Activated naive CD8-positive, alpha-beta T cell treated with anti-CD3 and anti-CD28 coated beads, Interleukin-2, amount 10 ng/mL, durations not matched to agents 7 days and 5 days (primary cell): ENCODE measurements at regions not wholly inside any gene's neighbourhood (a gene's known extent, or its start where the extent isn't known, plus 50 kb on each side); places are given as distances from the start of the nearest gene placed in this dataset.

Experiments
- ATAC-seq: fragments of 150-1000 bp; cut with Tn5 transposase; one replicate; pipeline ENCODE4 v1.10.0; 2021; ENCODE audit warnings: low read depth, moderate library complexity
- POLR2A ChIA-PET: fragments of 350-600 bp; sonication (Branson Sonifier 250); formaldehyde crosslinking; loops from one replicate; lab custom pipeline; 2021; ENCODE audit warnings: antibody characterized with exemption; lab: Charles Lee
- DNase-seq: peaks from one replicate; pipeline ENCODE4 v3.0.0; 2021
- H3K27ac Mint-ChIP-seq: one replicate; pipeline ENCODE4 v1.8.0; 2022; ENCODE audit warnings: mild to moderate bottlenecking, mixed read lengths
- H3K27me3 Mint-ChIP-seq: one replicate; pipeline ENCODE4 v1.8.0; 2022; ENCODE audit warnings: mild to moderate bottlenecking, moderate library complexity, mixed read lengths
- H3K36me3 Mint-ChIP-seq: one replicate; pipeline ENCODE4 v1.8.0; 2021; ENCODE audit warnings: mild to moderate bottlenecking, mixed read lengths
- H3K4me1 Mint-ChIP-seq: one replicate; pipeline ENCODE4 v1.8.0; 2021; ENCODE audit warnings: mixed read lengths
- H3K4me3 Mint-ChIP-seq: one replicate; pipeline ENCODE4 v1.8.0; 2022; ENCODE audit warnings: mild to moderate bottlenecking, moderate library complexity, mixed read lengths
- H3K9me3 Mint-ChIP-seq: one replicate; pipeline ENCODE4 v1.8.0; 2021; ENCODE audit warnings: mixed read lengths

DNA sequence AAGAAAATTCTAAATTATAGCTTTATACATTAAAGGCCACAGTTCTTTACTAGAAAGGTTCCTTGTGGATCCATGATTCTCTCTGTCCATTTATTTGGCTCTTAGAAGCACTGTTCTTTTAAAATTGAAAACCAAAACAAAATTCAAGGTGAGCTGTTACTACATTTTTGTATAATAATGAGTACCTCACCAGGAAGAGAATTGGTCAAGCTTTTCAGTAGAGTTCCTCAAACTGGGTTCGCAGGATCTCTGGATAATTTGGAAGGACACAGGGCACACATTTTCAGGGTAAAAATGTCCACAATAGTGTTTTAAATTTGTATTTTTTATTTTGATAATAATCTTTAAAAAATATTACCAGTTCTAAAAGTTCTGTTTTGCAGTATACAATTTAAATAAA lies 93.0 kb downstream of the PPP1R3A start:
- H3K36me3 Mint-ChIP-seq: no peaks in the 10 kb centered on the region
- DNase-seq: no peak
- H3K27me3 Mint-ChIP-seq: peaks cover 3% of the 10 kb centered on the region
- H3K4me3 Mint-ChIP-seq: no peak overlapping the region
- no peaks in the 10 kb centered on the region for H3K4me1 Mint-ChIP-seq
- H3K27ac Mint-ChIP-seq: no peak overlapping the region
- POLR2A ChIA-PET: no interaction called here
- no peak for ATAC-seq
- no peaks in the 10 kb centered on the region for H3K9me3 Mint-ChIP-seq

GRCh38 chr7:113824117-113824823 lies 94.5 kb downstream of the PPP1R3A start:
- Mint-ChIP-seq H3K4me1 (no peaks in the 10 kb centered on the region), H3K27ac (no peak overlapping the region), H3K9me3 (no peaks in the 10 kb centered on the region), H3K4me3 (no peak overlapping the region), H3K27me3 (peaks cover 3% of the 10 kb centered on the region), H3K36me3 (no peaks in the 10 kb centered on the region)
- no peak for DNase-seq
- POLR2A ChIA-PET: no interaction called here
- ATAC-seq: no peak

DNA sequence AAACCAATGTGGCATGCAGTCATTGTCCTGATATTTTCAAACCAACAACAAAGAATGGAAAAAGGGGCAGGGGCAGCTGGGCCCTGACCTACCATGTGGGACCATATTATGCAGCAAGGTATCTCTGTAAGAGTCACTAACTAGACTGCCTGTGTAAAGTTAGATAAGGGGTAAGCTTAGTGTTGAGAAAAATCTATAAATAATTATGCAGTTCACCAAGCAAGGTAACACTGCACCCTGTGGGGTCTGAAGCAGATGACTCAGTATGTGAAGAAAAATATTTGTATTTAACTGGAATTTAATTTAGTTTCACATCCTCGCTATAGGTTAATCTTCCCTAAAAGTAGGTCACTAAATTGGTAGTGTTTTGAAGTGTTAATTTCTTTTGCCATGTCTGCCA lies 99.3 kb downstream of the PPP1R3A start:
- Mint-ChIP-seq H3K4me3 (no peak overlapping the region), H3K4me1 (no peaks in the 10 kb centered on the region), H3K9me3 (no peaks in the 10 kb centered on the region), H3K27ac (no peak overlapping the region), H3K27me3 (no peaks in the 10 kb centered on the region), H3K36me3 (no peaks in the 10 kb centered on the region)
- no peak for DNase-seq
- ATAC-seq: no peak
- POLR2A ChIA-PET: no interaction called here

DNA sequence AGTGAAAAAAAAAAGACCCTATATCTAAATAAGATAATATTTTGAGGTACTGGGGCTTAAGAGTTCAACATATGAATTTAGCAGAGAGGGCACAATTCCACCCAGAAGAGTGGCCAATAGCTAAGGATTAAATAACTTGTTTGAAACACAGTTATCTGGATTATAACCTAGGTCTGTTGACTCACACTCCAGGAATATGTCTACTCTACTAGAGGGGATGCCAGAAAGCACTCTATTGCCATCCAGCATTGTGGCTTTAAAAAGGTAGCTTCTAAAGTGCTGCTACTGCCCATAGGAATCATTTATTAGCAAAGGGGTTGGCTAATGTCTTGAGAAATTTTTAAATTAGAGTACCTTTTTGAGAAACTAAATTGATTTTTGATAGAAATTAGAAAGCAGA lies 102.2 kb downstream of the PPP1R3A start:
- DNase-seq (no peak), ATAC-seq (no peak)
- Mint-ChIP-seq H3K27ac (no peak overlapping the region), H3K4me1 (no peaks in the 10 kb centered on the region), H3K36me3 (no peaks in the 10 kb centered on the region), H3K27me3 (no peaks in the 10 kb centered on the region), H3K4me3 (no peak overlapping the region), H3K9me3 (no peaks in the 10 kb centered on the region)
- POLR2A ChIA-PET: no interaction called here

- no peak overlapping the region for H3K4me3 Mint-ChIP-seq
- H3K4me1 Mint-ChIP-seq: no peaks in the 10 kb centered on the region
- POLR2A ChIA-PET: no interaction called here
- no peak for DNase-seq
- H3K27ac Mint-ChIP-seq: no peak overlapping the region
- H3K27me3 Mint-ChIP-seq: no peaks in the 10 kb centered on the region
- no peaks in the 10 kb centered on the region for H3K36me3 Mint-ChIP-seq
- ATAC-seq: no peak
- no peaks in the 10 kb centered on the region for H3K9me3 Mint-ChIP-seq
Observed at GRCh38 chr7:113813471-113813870, 105.3 kb downstream of the PPP1R3A start.

- H3K27ac Mint-ChIP-seq: no peak overlapping the region
- DNase-seq: no peak
- POLR2A ChIA-PET: no interaction called here
- H3K36me3 Mint-ChIP-seq: no peaks in the 10 kb centered on the region
- ATAC-seq: no peak
- no peak overlapping the region for H3K4me3 Mint-ChIP-seq
- H3K4me1 Mint-ChIP-seq: no peaks in the 10 kb centered on the region
- no peaks in the 10 kb centered on the region for H3K27me3 Mint-ChIP-seq
- no peaks in the 10 kb centered on the region for H3K9me3 Mint-ChIP-seq
Observed at GRCh38 chr7:113812591-113813255, 106.1 kb downstream of the PPP1R3A start.

- H3K4me1 Mint-ChIP-seq: no peaks in the 10 kb centered on the region
- no peak overlapping the region for H3K4me3 Mint-ChIP-seq
- no peaks in the 10 kb centered on the region for H3K9me3 Mint-ChIP-seq
- H3K36me3 Mint-ChIP-seq: no peaks in the 10 kb centered on the region
- H3K27me3 Mint-ChIP-seq: no peaks in the 10 kb centered on the region
- H3K27ac Mint-ChIP-seq: no peak overlapping the region
- ATAC-seq (peak; percentile 39), DNase-seq (no peak)
- POLR2A ChIA-PET: no interaction called here
Observed at GRCh38 chr7:113810080-113810744, 108.6 kb downstream of the PPP1R3A start.

DNA sequence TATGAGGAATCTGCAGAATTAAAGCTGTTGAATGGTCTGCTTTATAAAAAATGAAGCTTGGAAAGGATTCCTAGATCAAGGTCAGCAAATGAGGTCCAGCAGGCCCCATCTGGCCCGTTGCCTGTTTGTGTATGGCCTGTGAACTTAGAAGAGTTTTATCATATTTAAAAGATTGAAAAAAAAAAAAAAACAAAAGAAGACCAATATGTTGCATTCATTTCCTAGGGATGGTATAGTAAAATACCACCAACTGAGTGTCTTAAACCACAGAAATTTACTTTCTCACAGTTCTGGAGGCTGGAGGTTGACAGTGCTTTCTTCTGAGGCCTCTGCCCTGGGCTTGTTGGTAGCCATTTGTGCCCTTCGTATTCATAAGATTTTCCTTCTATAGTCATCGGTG lies 109.2 kb downstream of the PPP1R3A start:
- no peaks in the 10 kb centered on the region for H3K36me3 Mint-ChIP-seq
- H3K27ac Mint-ChIP-seq: no peak overlapping the region
- POLR2A ChIA-PET: no interaction called here
- no peaks in the 10 kb centered on the region for H3K9me3 Mint-ChIP-seq
- H3K4me1 Mint-ChIP-seq: no peaks in the 10 kb centered on the region
- no peak for DNase-seq
- no peak overlapping the region for H3K4me3 Mint-ChIP-seq
- no peak for ATAC-seq
- H3K27me3 Mint-ChIP-seq: no peaks in the 10 kb centered on the region

DNA sequence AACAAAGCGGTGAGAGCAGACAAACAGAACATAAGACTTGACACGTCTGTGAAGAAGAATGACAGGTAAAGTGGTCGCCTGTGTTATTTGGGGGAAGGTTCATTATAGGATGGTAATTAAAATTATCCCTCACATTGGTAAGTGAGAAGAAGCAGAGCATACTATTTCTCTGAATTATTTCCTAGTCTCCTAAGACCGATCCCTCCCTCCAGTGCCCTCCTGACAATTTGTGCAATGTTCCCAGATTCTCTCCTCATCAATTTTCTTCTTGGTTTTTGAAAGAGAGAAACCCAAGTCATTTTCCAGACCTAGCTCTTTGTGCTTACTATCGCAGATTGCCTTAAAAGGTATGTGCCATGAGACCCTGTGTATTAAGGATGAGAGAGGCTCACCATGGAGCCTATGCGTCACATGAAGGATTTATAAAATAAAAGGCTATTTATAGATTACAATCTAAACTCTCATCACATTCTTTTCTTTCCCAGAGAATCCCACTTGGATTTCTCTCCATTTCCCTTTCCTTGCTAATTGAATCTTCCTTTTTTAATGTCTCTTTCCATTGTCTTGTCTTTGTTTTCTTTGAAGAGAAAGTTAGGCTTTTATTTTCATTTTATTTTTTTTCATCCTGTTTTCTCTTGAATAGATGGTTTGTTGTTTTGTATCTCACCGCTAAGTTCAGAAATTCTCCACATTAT lies 112.0 kb downstream of the PPP1R3A start:
- POLR2A ChIA-PET: no interaction called here
- Mint-ChIP-seq H3K9me3 (no peaks in the 10 kb centered on the region), H3K4me3 (no peak overlapping the region), H3K4me1 (no peaks in the 10 kb centered on the region), H3K36me3 (no peaks in the 10 kb centered on the region), H3K27me3 (no peaks in the 10 kb centered on the region), H3K27ac (no peak overlapping the region)
- DNase-seq: no peak
- no peak for ATAC-seq

GRCh38 chr7:113805976-113806375 lies 112.8 kb downstream of the PPP1R3A start:
- H3K4me3 Mint-ChIP-seq: no peak overlapping the region
- no peaks in the 10 kb centered on the region for H3K36me3 Mint-ChIP-seq

GRCh38 chr7:113804475-113805095 lies 114.2 kb downstream of the PPP1R3A start:
- no peak overlapping the region for H3K4me3 Mint-ChIP-seq
- H3K36me3 Mint-ChIP-seq: no peaks in the 10 kb centered on the region
- H3K4me1 Mint-ChIP-seq: no peaks in the 10 kb centered on the region
- no peaks in the 10 kb centered on the region for H3K9me3 Mint-ChIP-seq
- no peak overlapping the region for H3K27ac Mint-ChIP-seq
- POLR2A ChIA-PET: no interaction called here
- DNase-seq: no peak
- ATAC-seq: no peak
- H3K27me3 Mint-ChIP-seq: no peaks in the 10 kb centered on the region

More at GRCh38 chr7:113805976-113806375, 112.8 kb downstream of the PPP1R3A start:
- Mint-ChIP-seq H3K9me3 (no peaks in the 10 kb centered on the region), H3K27me3 (no peaks in the 10 kb centered on the region), H3K4me1 (no peaks in the 10 kb centered on the region), H3K27ac (no peak overlapping the region)
- DNase-seq (no peak), ATAC-seq (no peak)
- POLR2A ChIA-PET: no interaction called here

- POLR2A ChIA-PET: no interaction called here
- no peak for ATAC-seq
- no peaks in the 10 kb centered on the region for H3K9me3 Mint-ChIP-seq
Observed at GRCh38 chr7:113801751-113802150, 117.1 kb downstream of the PPP1R3A start.

GRCh38 chr7:113800826-113801225 lies 118.0 kb downstream of the PPP1R3A start:
- Mint-ChIP-seq H3K9me3 (no peaks in the 10 kb centered on the region), H3K36me3 (no peaks in the 10 kb centered on the region)
- no peak for ATAC-seq

More at GRCh38 chr7:113801751-113802150, 117.1 kb downstream of the PPP1R3A start:
- no peak for DNase-seq
- H3K27ac Mint-ChIP-seq: no peak overlapping the region
- H3K36me3 Mint-ChIP-seq: no peaks in the 10 kb centered on the region
- no peaks in the 10 kb centered on the region for H3K27me3 Mint-ChIP-seq
- H3K4me3 Mint-ChIP-seq: no peak overlapping the region
- H3K4me1 Mint-ChIP-seq: no peaks in the 10 kb centered on the region

More at GRCh38 chr7:113800826-113801225, 118.0 kb downstream of the PPP1R3A start:
- H3K27me3 Mint-ChIP-seq: no peaks in the 10 kb centered on the region
- H3K4me3 Mint-ChIP-seq: no peak overlapping the region
- no peak for DNase-seq
- H3K27ac Mint-ChIP-seq: no peak overlapping the region
- POLR2A ChIA-PET: no interaction called here
- H3K4me1 Mint-ChIP-seq: no peaks in the 10 kb centered on the region
